DMS153 (cell line): ENCODE measurements at regions not wholly inside any gene's neighbourhood (a gene's known extent, or its start where the extent isn't known, plus 50 kb on each side); places are given as distances from the start of the nearest gene placed in this dataset.
"Not testable (repeated sequence)": the region's sequence is repeated elsewhere in the genome, so short reads cannot be mapped to it uniquely, and the experiment has no call there.

Source experiments
- DNase-seq: peaks from one replicate; lab custom pipeline; 2025; lab: John Stamatoyannopoulos, UW

DNA sequence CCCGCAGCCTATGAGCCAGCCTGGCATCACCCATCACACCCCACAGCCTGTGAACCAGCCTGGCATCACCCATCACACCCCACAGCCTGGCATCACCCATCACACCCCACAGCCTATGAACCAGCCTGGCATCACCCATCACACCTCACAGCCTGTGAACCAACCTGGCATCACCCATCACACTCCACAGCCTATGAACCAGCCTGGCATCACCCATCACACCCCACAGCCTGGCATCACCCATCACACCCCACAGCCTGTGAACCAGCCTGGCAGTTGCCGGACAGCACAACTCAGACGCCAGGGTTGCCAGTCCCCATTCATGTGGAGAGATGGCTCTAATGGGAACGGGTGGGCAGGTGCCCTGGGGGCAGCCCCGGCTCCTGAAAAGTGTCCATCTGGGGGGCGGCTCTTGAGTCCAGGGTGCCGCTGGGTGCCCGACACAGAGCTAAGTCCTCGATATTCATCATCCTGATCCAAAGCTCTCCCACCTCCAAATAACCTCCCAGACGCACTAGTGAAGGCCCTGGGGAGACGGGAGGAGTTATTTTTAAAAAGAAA is 116.9 kb upstream of the AFDN start:
- not testable (repeated sequence) for DNase-seq

DNA sequence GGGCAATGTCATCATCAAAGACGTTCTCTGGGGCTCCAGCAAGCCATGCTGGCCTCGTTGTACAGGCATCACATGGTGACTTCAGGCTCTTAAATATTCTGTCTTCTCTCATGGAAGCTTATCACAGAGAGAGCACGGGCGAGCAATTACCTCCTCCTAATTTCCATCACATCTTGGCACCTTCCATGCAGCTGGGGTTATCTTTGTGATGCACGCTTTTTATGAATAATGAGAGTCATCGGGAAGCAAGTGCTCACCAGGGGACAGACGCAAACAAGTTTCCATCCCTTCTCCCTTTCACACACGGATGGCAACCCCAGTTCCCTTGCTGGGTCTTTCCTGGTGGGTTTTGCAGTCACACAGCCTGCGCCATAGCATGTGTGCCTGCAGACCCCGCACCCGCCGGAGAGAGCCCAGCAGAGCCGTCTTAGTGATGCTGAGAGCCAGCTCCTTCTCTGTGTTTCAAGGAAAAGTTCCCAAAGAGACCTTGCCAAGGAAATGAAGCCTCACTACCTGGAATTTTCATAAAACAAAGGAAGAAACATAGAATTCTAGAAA is 116.3 kb upstream of the AFDN start:
- DNase-seq: no peak

DNA sequence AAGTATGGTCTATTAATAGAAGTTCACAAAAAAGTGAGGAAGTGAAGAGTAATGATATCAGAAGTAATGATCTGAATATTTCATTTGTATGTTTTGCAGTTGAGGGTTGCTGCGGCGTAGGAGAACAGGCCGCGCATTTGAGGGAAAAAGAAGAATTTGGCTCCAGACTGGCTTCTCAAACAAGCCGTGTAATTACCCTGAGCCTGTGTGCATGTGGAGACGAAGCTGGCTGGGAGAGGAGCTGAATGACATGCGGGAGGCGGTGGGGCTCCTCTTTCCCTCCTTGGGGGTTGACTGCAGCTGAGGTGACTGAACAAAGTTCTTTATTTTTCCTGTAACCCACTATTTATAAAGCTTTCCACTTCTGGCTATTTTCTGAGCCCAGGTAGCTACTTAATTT is 115.5 kb upstream of the AFDN start:
- no peak for DNase-seq

DNA sequence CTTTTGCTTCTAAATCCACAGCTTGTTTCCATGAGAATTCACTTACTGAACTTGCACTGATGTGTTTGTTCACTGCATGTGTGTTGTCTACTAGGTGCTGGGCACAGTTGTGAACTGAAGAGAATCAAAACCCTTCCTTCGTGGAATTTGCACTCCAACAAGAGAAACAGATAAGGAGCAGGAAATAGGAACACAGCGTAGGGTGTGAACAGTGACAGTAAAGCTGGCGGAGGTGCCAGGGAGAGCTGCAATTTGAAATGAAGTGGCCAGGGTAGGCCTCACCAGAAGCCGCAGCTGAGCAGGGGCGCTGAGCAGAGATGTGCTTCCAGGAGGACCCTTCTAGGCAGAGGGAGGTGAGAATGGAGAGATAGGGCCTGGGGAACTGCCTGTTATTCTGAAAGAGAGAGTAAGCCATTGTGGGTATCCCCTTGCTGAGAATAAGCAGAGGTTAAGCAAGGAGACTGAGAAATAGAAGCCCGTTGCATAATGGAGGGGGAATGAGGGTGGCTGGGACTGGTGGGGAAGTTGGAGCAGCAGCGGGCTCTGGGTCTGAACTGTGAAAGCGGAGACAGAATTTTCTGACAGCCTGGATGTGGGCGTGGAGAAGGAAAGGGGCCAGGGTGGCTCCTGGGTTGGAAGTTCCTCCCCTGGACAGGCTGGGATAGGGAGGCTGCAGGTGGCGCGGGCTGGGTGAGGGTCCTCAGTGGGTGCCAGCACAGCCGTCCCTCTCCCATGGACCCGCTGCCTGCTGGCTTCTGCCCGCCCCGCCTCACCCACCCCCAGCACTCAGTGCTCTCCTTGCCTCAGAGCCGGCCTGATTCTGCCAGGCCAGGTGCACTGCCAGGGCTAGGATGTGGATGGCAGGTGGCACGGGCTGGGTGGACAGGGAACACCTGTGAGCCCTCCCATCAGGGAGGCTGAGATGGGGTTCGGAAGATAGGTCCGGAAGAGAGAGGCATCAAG is 114.7 kb upstream of the AFDN start:
- DNase-seq: no peak

DNA sequence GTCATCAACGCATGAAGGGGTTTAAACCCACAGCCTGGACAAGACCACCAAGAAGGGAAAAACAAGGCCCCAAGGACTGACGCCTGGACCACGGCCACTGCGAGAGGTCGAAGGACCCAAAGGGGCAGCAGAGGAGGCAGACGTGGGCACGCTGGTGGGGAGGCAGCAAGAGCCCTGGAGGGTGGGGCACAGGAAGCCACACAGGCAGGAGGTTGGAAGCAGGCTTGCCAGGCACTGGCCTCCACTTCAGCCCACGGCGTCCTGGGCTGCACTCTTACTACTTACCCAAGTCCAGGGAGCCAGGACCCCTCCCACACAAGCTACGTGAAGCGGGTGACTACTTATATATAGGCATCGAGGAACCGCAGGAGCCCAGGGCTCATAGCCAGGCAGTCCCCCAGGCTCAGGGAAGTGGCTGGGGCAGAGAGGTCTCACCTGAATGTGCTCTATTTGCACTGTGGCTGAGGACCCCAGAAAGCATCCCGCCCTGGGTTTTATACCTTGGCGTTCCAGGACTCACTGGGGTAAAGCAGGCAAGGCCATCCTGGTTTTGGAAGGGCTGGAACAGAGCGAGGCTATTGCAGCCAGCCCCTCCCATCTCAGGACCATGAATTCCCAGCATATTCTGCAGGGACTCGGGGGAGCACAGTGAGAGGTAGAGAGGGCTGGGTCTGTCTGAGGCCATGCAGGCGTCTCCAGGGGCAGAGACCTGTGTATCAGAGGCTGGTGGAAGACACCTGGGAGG is 113.8 kb upstream of the AFDN start:
- DNase-seq: no peak

DNA sequence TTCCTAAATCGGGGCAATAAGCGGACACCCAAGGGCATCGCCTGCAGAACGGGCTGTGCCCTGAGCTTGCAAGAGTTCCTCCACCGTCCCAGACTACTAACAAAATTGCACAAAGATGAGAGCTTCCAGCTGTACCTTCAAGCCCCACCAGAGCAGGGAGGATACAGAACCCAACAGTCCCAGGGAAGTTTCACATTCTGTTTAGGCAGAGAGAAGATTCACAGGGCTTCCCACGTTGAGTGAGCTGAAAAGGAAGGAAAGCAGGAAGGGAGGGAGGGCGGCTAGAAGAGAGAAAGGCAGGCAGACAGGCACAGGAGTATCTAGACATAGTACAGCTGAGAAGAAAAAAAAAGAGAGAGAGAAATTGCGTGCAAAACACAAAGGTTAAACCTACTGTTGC is 112.6 kb upstream of the AFDN start:
- DNase-seq: no peak

DNA sequence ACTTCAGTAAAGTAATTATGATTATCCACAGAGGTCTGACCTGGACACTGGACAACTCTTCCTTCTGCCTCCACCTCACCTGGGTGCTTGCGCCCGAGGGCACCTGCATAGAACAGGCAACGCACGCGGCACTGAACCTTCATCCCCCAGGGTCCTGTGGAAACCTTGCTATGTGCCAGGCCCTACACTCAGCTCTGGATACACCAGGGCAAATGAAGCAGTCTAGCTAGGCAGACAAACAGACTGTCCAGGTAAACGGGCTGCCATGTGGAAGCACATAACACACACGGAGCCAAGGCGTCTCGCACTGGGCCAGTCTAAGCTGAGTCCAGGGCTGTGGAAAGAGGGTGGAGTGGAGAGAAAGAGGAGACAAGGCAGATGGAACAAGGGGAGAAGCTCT is 109.3 kb upstream of the AFDN start:
- no peak for DNase-seq

DNA sequence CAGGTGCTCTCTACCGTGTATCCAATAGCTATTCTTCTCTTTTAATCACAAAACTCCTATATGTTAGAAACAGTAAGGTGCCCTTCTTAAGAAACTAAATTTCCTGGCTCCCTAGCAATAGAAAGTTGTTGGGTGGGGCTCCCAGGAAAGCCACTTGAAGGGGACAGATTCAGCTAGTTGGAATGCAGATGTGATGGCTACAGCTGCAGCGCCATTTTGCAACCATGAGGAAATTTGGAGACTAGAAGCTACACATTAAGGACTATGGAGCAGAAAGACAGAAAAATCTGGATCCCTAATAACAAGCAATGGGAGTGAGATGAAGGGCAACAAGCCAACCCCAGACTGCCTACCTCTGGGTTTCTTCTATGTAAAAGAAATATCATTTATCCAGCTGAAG is 108.8 kb upstream of the AFDN start:
- DNase-seq: no peak

DNA sequence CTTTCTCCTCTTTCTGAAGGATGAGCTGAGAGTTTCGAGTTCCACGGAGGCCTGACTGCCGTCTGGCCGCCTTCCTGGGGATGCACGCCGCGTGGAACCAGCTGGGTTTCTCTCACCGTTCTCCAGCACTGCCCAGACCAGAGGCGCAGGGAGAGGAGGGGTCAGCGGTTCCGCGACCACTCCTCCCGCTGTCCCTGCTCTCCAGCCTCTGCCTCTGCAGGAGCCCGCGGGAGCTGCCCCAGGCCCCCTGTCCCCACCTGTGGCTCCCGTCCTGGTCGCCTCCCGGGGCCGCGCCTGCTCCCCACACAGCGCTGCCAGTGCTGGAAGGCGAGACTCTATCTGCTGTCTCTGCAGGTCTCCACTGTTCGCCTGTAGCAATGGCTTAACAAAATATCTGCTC is 106.8 kb upstream of the AFDN start:
- DNase-seq: no peak

DNA sequence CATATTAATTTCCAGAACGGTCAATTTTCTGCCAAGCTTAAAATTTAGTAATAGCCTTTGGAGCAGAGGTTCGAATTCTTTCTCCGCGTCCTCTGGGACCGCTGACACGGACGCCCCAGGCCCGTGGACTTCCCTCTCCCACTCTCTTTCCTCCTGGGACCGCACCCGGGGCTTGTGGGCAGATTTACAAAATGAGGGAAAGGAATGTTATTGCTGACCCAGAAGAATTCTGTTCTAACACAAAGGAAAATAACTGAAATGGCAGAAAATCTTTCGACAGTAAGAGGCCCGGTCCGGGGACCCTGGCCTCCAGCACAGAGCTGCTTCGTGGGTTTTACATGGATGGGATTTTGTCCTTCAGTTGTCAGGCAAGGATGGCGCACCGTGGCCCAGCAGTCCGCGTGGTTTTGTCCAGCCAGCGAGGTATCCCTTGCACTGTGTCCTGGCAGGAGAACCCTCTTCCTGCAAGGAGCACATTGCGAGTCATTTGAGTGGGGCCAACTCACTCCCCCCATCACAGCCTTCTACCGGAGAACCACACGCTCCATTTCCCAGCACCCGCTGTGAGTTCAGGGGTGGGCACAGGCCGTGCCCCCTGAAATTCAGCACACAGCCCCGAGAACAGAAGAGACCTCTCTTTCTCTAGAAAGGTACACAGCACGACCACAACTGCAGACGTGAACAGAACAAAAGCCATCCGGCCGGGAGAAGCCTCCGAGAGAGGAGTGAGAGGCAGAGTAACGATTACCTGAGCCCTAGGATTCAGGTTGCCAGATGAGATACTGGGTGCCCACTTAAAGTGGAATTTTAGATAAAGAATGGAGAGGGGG is 106.0 kb upstream of the AFDN start:
- DNase-seq: no peak

DNA sequence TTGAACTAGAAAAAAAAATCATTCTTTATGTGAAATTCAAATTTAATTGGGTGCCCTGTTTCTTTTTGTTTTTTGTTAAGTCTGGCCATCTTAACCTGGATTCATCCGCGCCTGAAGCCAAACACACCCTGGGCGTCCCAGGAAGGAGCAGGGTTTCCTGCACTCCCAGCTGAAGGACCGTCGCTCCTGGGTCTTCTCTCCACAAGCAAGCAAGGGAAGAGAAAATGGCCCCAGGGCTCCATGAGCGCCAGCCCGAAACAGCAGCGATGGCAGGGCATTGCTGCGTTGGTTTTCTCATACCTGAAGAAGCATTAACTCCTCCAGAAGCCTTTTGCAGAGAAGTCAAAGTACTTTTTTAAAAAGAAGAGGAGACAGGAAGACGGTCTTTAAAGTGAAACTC is 105.4 kb upstream of the AFDN start:
- DNase-seq: no peak

DNA sequence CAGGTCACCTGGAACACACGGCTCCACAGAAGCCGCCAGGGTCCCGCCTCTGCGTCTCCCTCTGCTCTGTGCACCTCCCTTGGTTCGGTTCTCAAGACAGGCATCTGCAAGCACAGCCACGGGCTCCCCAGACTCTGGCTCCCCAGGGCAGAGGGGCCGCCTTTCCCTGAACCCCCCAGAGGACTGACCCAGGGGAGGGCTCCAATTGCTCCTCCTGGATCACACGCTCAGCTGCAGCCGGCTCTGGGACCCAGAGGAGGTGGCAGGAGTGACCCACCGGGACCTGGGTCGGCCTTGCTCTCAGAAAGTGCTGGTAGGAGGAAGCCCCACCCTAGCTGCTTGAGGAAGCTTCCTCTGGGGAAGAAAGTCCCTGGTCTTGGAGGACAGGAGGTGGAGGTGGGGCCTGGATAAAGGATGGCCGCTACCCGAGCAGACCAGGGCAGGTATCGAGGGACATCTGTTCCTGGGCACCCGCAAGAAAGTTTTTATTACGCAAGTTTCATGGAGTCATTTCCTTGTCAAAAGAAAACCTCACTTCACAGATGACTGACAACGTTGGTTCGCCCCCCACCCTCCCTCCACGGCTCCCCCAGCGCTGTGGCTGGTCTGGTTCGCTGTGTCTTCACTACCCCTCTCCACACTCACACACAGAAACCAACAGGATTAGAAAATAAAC is 103.9 kb upstream of the AFDN start:
- no peak for DNase-seq

DNA sequence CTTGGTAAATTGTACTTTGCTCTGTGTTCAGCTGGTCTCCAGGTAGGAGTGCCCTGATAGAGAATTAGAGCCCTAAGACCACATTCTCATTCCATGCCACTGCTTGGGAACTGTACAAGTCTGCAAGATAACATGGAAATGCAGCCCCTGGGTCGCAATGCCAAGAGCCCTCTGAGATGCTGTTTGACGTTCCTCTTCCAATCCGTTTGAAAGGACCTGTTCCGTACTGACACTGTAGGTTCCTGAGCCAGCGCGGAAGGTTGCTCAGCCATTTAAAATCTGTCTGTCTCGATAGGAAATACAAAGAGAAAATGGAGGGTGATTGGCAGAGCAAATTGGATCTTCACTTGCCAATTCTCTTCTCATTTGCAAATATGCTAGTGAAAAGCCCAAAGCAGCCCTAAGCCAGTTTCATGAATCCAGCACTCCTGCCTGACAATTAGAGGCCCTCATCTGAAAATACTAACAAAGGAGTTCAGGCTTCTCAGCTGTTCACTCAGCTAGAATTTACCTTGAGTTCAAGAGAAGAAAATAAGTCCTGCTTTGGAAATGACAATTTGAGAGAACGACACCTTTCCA is 100.6 kb upstream of the AFDN start:
- DNase-seq: no peak

DNA sequence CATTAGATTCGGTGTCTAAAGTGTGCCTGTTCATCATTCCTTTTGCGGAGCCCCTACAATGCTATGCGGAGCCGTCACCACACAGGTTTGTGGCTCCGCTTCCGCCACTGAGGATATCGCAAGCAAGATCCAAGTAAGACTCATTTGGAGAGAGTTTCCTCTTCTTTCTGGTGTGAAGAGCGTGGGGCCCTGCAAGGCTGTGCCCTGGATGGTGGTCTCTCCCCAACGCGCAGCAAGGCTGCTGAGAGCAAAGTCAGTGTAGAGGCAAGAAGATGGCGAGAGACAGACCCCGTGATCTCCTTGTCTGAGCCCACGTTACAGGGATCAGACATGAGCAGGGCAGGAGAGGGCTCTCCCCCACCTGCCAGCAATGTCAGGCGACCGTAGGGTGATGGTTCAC is 96.3 kb upstream of the AFDN start:
- no peak for DNase-seq

DNA sequence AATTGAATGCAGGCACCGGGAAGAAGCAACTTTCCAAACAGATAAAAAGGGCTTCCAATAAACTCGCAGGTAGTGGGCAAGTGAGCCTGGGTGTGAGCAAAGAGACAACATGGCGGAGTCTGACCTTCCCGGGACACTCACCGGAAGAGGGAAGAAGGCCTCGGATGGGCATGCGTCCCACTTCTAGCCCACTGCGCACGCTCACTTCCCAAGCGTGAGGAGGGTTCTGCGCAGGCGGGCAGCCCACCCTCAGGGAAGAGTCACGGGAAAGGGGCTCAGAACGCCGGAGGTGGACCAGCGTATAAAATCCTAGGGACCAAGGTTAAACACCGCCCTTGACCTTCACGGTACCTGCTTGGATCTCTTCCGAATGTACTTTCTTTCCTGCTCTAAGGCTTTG is 95.5 kb upstream of the AFDN start:
- no peak for DNase-seq

DNA sequence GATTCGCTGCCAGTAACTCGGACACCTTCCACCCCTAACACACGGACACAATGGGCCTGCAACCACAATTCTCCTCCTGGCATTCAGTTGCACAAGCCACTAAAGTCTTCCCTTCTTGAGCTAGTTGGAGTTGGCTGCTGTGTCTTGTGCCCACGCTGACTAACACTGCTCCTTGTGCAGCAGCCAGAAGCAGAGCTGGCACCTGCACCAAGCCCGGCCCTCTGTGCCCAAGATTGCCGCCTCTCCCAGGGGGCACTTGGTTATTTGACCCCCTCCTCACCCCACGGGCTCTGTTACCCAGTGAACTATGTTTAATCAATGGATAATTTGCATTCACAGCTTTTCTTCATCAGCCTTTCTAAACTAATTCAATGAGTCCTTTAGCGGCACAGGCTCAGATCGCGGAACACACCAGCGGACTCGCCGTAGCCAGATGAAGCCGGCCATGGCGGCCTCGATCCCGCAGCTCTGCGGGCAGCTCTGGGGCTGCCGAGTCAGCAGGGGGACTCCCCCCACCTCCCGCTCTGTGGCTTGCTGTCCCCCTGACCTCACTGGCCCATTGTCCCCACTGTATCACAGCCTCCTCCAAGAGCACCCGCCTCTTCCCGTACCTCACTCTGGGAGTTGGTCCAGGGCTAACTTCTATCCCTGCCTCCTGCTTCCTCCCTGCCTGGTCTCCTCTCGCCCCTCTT is 94.8 kb upstream of the AFDN start:
- DNase-seq: no peak

DNA sequence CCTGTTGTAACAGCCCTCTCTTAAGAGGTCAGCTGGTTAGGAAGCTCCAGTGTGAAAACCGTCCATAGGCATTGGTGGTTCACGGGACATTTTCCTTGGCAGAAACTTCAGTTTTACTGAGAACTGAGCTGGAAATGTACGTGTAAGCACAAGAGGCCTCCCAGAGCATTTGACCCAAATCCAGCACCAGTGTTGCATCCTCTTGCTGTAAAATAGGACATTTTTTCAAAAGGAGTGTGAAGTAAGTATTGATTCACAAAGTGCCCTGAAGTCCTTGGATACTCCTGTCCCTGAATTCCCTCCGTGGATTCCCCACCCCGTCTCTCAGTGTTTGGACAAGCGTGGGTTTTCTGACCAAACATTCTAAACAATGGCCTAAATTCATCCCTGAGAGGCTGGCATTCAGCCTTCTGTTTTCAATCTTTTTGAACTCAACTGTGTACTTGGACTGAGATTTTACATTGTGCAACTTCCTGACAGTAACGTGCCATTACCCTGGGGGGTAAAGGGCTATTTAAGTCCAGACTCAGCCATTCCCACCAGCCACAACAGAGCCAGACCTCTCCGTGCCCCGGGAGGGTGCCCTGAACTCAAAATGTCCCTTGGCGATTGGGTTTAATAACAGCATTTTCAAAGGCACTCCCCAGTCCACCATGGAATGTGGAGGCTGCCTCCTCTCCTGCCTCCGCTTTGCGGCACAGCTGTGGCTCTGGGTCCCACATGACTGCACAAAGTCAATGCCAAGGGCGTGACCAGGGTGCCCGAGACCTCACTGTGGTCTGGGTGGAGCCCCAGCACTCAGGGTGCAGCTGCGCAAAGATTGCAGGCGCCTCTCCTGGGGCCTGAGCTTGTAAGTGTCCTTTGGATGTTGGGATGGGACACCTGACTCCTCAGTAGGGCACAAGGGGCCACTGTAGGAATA is 92.7 kb upstream of the AFDN start:
- peak; percentile 65 for DNase-seq

DNA sequence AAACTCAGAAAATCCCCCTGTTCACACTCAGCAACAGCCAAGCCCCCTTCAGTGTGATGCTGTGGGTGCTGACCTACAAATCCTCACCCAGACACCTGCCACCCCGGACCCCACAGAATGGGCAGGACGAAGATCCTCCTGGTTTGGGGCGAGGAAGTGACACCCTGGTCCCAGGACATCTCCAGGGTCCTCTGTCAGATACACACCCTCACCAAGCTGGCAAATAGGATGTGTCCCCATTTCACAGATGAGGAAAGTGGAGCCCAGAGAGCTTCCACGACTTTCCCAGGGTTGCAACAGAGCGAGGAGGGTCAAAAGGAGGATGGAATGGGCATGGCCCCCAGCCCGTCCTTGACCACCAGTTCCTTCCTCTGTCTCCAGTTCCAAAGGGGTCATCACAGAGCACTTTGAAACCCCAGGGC is 92.0 kb upstream of the AFDN start:
- DNase-seq: no peak
